ENCODE measurements at regions not wholly inside any gene's neighbourhood (a gene's known extent, or its start where the extent isn't known, plus 50 kb on each side); places are given as distances from the start of the nearest gene placed in this dataset.

GRCh38 chr14:49159081-49159480 is 427.1 kb downstream of the RPS29 start (continued):
- TF ChIP-seq TSHZ2 (CRISPR knock-in tag; IDR thresholded peaks at IDR 0.05) (no peak), POU6F1 (CRISPR knock-in tag; IDR thresholded peaks at IDR 0.05; ENCODE audit: borderline replicate concordance, low read depth) (no peak), ZFP30 (CRISPR knock-in tag; IDR thresholded peaks at IDR 0.05) (no peak), ZNF70 (CRISPR knock-in tag; IDR thresholded peaks at IDR 0.05) (no peak), CSDC2 (CRISPR knock-in tag; IDR thresholded peaks at IDR 0.05) (no peak), BACH2 (CRISPR knock-in tag; IDR thresholded peaks at IDR 0.05; ENCODE audit: borderline replicate concordance) (no peak)

GRCh38 chr14:49139593-49139992 is 446.6 kb downstream of the RPS29 start:
- TF ChIP-seq ISL1 (CRISPR knock-in tag; IDR thresholded peaks at IDR 0.05) (peak; percentile 90), ZFP3 (CRISPR knock-in tag; IDR thresholded peaks at IDR 0.05) (no peak)
- ATAC-seq = no peak

- TF ChIP-seq RARB (CRISPR knock-in tag; IDR thresholded peaks at IDR 0.05) = no peak
- no peak for TF ChIP-seq ZC3H10 (CRISPR knock-in tag; IDR thresholded peaks at IDR 0.05)
- TF ChIP-seq ZFP3 (CRISPR knock-in tag; IDR thresholded peaks at IDR 0.05) = no peak
- no peak for TF ChIP-seq GLIS3 (CRISPR knock-in tag; IDR thresholded peaks at IDR 0.05)
- TF ChIP-seq ZNF70 (CRISPR knock-in tag; IDR thresholded peaks at IDR 0.05) = no peak
- TF ChIP-seq SNAI2 (CRISPR knock-in tag; IDR thresholded peaks at IDR 0.05) = no peak
- TF ChIP-seq ISL1 (CRISPR knock-in tag; IDR thresholded peaks at IDR 0.05) = no peak
- no peak for TF ChIP-seq TOX (CRISPR knock-in tag; IDR thresholded peaks at IDR 0.05; ENCODE audit: borderline replicate concordance)
- TF ChIP-seq POU6F1 (CRISPR knock-in tag; IDR thresholded peaks at IDR 0.05; ENCODE audit: borderline replicate concordance, low read depth) = no peak
- TF ChIP-seq PATZ1 (CRISPR knock-in tag; IDR thresholded peaks at IDR 0.05; ENCODE audit: borderline replicate concordance) = no peak
- no peak for TF ChIP-seq CREB5 (CRISPR knock-in tag; IDR thresholded peaks at IDR 0.05; ENCODE audit: low read depth)
- no peak for TF ChIP-seq ARNTL (CRISPR knock-in tag; IDR thresholded peaks at IDR 0.05; ENCODE audit: borderline replicate concordance, low read depth)
- TF ChIP-seq OSR1 (CRISPR knock-in tag; IDR thresholded peaks at IDR 0.05) = no peak
- TF ChIP-seq ESRRG (CRISPR knock-in tag; IDR thresholded peaks at IDR 0.05) = no peak
- no peak for TF ChIP-seq TSHZ2 (CRISPR knock-in tag; IDR thresholded peaks at IDR 0.05)
- TF ChIP-seq BACH2 (CRISPR knock-in tag; IDR thresholded peaks at IDR 0.05; ENCODE audit: borderline replicate concordance) = no peak
- TF ChIP-seq PPARA (CRISPR knock-in tag; IDR thresholded peaks at IDR 0.05; ENCODE audit: borderline replicate concordance) = no peak
- TF ChIP-seq ZFP30 (CRISPR knock-in tag; IDR thresholded peaks at IDR 0.05) = no peak
- no peak for TF ChIP-seq CSDC2 (CRISPR knock-in tag; IDR thresholded peaks at IDR 0.05)
- no peak for TF ChIP-seq ZNF565 (CRISPR knock-in tag; conservative IDR thresholded peaks at IDR 0.05; ENCODE audit: low read depth)
- ATAC-seq = no peak
These were observed 451.2 kb downstream of the RPS29 start for GRCh38 chr14:49134940-49135339.

Measured in SK-N-SH treated with all-trans-retinoic acid at 6 μM for 48 hours (cell line).